HEK293 (cell line): ENCODE measurements at regions not wholly inside any gene's neighbourhood (a gene's known extent, or its start where the extent isn't known, plus 50 kb on each side); places are given as distances from the start of the nearest gene placed in this dataset.

ENCODE experiments used
- CTCF ChIA-PET: fragments of 350-600 bp; formaldehyde crosslinking; extraction: SDS; loops from one replicate; lab custom pipeline; 2021; ENCODE audit warnings: antibody characterized with exemption; lab: Yijun Ruan, JAX
- POLR2A ChIA-PET: fragments of 300-600 bp; formaldehyde crosslinking; extraction: SDS; loops from one replicate; lab custom pipeline; 2020; ENCODE audit warnings: antibody characterized with exemption, inconsistent platforms; lab: Yijun Ruan, JAX
- H3K27ac ChIP-seq: fragments of 200-500 bp; sonication (Bioruptor generic); 2 replicates; pipeline ENCODE4 v1.5.1; 2014; ENCODE audit warnings: low read depth, low read length, control low read depth, inconsistent platforms; ENCODE audit errors: extremely low read depth
- H3K36me3 ChIP-seq, 2 experiments: fragments of 200-500 bp in 1 of 2; sonication (Bioruptor generic) in 1 of 2; 1 replicate in 1 of 2; 2 replicates in 1 of 2; pipeline ENCODE4 v1.5.1; 2014 to 2017; ENCODE audit warnings: inconsistent platforms in 2 of 2, low read length in 2 of 2; ENCODE audit not compliant: control insufficient read depth in 2 of 2, insufficient read depth in 1 of 2
- H3K4me1 ChIP-seq: fragments of 200-500 bp; sonication (Bioruptor generic); 2 replicates; pipeline ENCODE4 v1.5.1; 2014; ENCODE audit warnings: mild to moderate bottlenecking, low read length, inconsistent platforms; ENCODE audit not compliant: control insufficient read depth, insufficient read depth
- H3K4me3 ChIP-seq: 2 replicates; pipeline ENCODE4 v1.5.1; 2011; ENCODE audit warnings: low read depth, mild to moderate bottlenecking, control low read depth, low read length, moderate library complexity
- H3K9me3 ChIP-seq: fragments of 200-500 bp; sonication (Bioruptor generic); 2 replicates; pipeline ENCODE4 v1.5.1; 2014; ENCODE audit warnings: low read depth, low read length, inconsistent platforms; ENCODE audit not compliant: control insufficient read depth, insufficient read depth
- BCL11A ChIP-seq: fragments of 450-650 bp; formaldehyde crosslinking; IDR thresholded peaks from 2 replicates; pipeline ENCODE4 v1.5.1; 2016; ENCODE audit warnings: low read depth, missing biosample characterization, missing genetic modification characterization
- KLF10 ChIP-seq: fragments of 450-650 bp; IDR thresholded peaks from 2 replicates; pipeline ENCODE4 v1.5.1; 2018; ENCODE audit warnings: missing biosample characterization, mild to moderate bottlenecking, missing genetic modification characterization
- OSR2 ChIP-seq: fragments of 450-650 bp; formaldehyde crosslinking; IDR thresholded peaks from 2 replicates; pipeline ENCODE4 v1.5.1; 2016; ENCODE audit warnings: missing biosample characterization, missing genetic modification characterization
- OVOL3 ChIP-seq: fragments of 450-650 bp; formaldehyde crosslinking; IDR thresholded peaks from 2 replicates; pipeline ENCODE4 v1.5.1; 2016; ENCODE audit warnings: missing biosample characterization, missing genetic modification characterization
- PRDM1 ChIP-seq: fragments of 450-650 bp; formaldehyde crosslinking; IDR thresholded peaks from 2 replicates; pipeline ENCODE4; 2016; ENCODE audit warnings: missing biosample characterization, missing genetic modification characterization
- SCRT2 ChIP-seq: fragments of 450-650 bp; formaldehyde crosslinking; IDR thresholded peaks from 2 replicates; pipeline ENCODE4 v1.5.1; 2016; ENCODE audit warnings: missing biosample characterization, missing genetic modification characterization
- ZBTB21 ChIP-seq: fragments of 450-650 bp; formaldehyde crosslinking; IDR thresholded peaks from 2 replicates; pipeline ENCODE4 v1.5.1; 2017; ENCODE audit warnings: missing biosample characterization, missing genetic modification characterization
- ZBTB8A ChIP-seq: fragments of 450-650 bp; formaldehyde crosslinking; IDR thresholded peaks from 2 replicates; pipeline ENCODE4 v1.5.1; 2016; ENCODE audit warnings: missing biosample characterization, missing genetic modification characterization
- ZNF10 ChIP-seq: fragments of 450-650 bp; formaldehyde crosslinking; IDR thresholded peaks from 2 replicates; pipeline ENCODE4 v1.5.1; 2017; ENCODE audit warnings: missing biosample characterization, missing genetic modification characterization
- ZNF112 ChIP-seq: fragments of 450-650 bp; formaldehyde crosslinking; IDR thresholded peaks from 2 replicates; pipeline ENCODE4 v1.5.0; 2017; ENCODE audit warnings: missing biosample characterization, missing genetic modification characterization
- ZNF155 ChIP-seq: fragments of 450-650 bp; formaldehyde crosslinking; IDR thresholded peaks from 2 replicates; pipeline ENCODE4 v1.5.1; 2016; ENCODE audit warnings: missing biosample characterization, missing genetic modification characterization
- ZNF23 ChIP-seq: fragments of 450-650 bp; formaldehyde crosslinking; IDR thresholded peaks from 2 replicates; pipeline ENCODE4 v1.5.1; 2016; ENCODE audit warnings: missing biosample characterization, missing genetic modification characterization, borderline replicate concordance
- ZNF366 ChIP-seq: fragments of 450-650 bp; formaldehyde crosslinking; conservative IDR thresholded peaks from 2 replicates; pipeline ENCODE4 v1.5.1; 2016; ENCODE audit warnings: missing biosample characterization, missing genetic modification characterization
- ZNF394 ChIP-seq: fragments of 450-650 bp; formaldehyde crosslinking; IDR thresholded peaks from 2 replicates; pipeline ENCODE4 v1.5.1; 2016; ENCODE audit warnings: missing biosample characterization, missing genetic modification characterization, mild to moderate bottlenecking, moderate library complexity, borderline replicate concordance
- ZNF623 ChIP-seq: fragments of 450-650 bp; formaldehyde crosslinking; IDR thresholded peaks from 2 replicates; pipeline ENCODE4 v1.5.1; 2016; ENCODE audit warnings: missing biosample characterization, missing genetic modification characterization
- ZNF629 ChIP-seq: fragments of 450-650 bp; formaldehyde crosslinking; IDR thresholded peaks from 2 replicates; pipeline ENCODE4 v1.5.1; 2017; ENCODE audit warnings: missing biosample characterization, missing genetic modification characterization
- ZNF670 ChIP-seq: fragments of 450-650 bp; formaldehyde crosslinking; IDR thresholded peaks from 2 replicates; pipeline ENCODE4 v1.5.1; 2016; ENCODE audit warnings: missing biosample characterization, missing genetic modification characterization, low read depth
- ZNF677 ChIP-seq: fragments of 450-650 bp; IDR thresholded peaks from 2 replicates; pipeline ENCODE4 v1.5.0; 2018; ENCODE audit warnings: missing biosample characterization, mild to moderate bottlenecking, missing genetic modification characterization, moderate library complexity
- ZNF792 ChIP-seq: fragments of 450-650 bp; formaldehyde crosslinking; IDR thresholded peaks from 2 replicates; pipeline ENCODE4 v1.5.1; 2016; ENCODE audit warnings: missing biosample characterization, missing genetic modification characterization
- TF ChIP-seq, protein P1 (sequence below): fragments of 450-650 bp; formaldehyde crosslinking; IDR thresholded peaks from 2 replicates; pipeline ENCODE4 v1.5.1; 2016; ENCODE audit warnings: missing biosample characterization, missing genetic modification characterization
- TF ChIP-seq, protein P2 (sequence below): fragments of 450-650 bp; formaldehyde crosslinking; IDR thresholded peaks from 2 replicates; pipeline ENCODE4 v1.5.1; 2016; ENCODE audit warnings: missing biosample characterization, missing genetic modification characterization
- TF ChIP-seq, protein P3 (sequence below): IDR thresholded peaks from 2 replicates; pipeline ENCODE4 v1.6.1; 2011; ENCODE audit warnings: mild to moderate bottlenecking, low read depth, low read length, borderline replicate concordance
- TF ChIP-seq, protein P4 (sequence below): fragments of 450-650 bp; formaldehyde crosslinking; IDR thresholded peaks from 2 replicates; pipeline ENCODE4 v1.5.1; 2016; ENCODE audit warnings: missing biosample characterization, missing genetic modification characterization
- TF ChIP-seq, protein P5 (sequence below): fragments of 450-650 bp; formaldehyde crosslinking; IDR thresholded peaks from 2 replicates; pipeline ENCODE4 v1.5.1; 2016; ENCODE audit warnings: missing biosample characterization, missing genetic modification characterization

DNA sequence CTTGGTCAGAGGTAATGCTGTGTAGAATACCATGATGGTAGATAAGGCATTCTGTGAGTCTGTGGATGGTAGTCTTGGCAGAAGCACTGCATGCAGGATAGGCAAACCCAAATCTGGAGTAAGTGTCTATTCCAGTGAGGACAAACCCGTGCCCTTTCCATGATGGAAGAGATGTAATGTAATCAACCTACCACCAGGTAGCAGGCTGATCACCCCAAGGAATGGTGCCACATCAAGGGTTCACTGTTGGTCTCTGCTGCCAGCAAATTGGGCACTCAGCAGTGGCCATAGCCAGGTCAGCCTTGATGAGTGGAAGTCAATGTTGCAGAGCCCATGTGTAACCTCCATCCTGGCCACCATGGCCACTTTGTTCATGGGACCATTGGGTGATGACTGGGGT lies 155.0 kb downstream of the RAP2A start:
- Histone ChIP-seq H3K4me1 (no peaks in the 10 kb centered on the region), H3K36me3 (no peaks in the 10 kb centered on the region), H3K4me3 (no peak overlapping the region), H3K9me3 (no peaks in the 10 kb centered on the region), H3K27ac (no peak overlapping the region)
- POLR2A ChIA-PET: no interaction called here
- TF ChIP-seq, protein P1, sequence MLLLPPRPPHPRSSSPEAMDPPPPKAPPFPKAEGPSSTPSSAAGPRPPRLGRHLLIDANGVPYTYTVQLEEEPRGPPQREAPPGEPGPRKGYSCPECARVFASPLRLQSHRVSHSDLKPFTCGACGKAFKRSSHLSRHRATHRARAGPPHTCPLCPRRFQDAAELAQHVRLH (tag by site-specific recombination): no peak
- TF ChIP-seq ZNF10 (no peak), ZNF112 (tag by site-specific recombination) (no peak), ZNF155 (tag by site-specific recombination) (no peak), ZNF23 (no peak), ZNF670 (tag by site-specific recombination) (no peak), ZBTB21 (tag by site-specific recombination) (no peak)
- CTCF ChIA-PET: no interaction called here

DNA sequence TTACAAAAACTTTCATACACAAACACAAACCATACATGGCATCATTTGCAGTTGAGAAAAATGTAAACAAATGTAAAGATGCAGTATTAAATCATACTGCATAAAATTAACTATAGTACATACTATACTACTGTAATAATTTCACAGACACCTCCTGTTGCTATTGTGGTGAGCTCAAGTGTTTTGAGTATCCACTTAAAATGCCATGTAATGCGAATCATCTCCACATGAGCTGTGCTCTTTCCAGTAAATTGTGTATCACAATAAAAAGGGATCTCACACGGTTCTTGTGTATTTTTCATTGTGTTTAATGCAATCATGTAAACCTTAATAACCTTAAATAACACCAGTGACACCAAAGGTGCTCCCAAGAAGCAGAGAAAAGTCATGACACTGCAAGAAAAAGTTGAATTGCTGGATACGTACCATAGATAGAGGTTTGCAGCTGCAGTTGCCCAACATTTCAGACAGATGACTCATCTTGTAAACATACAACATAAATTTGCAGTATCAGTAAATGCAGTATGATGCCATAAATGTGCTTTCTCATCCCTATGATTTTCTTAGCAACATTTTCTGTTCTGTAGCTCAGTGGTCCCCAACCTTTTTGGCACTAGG lies 166.6 kb downstream of the RAP2A start:
- ChIA-PET CTCF (no interaction called here), POLR2A (no interaction called here)
- Histone ChIP-seq H3K9me3 (no peaks in the 10 kb centered on the region), H3K4me3 (no peak overlapping the region), H3K36me3 (no peaks in the 10 kb centered on the region), H3K27ac (no peak overlapping the region), H3K4me1 (no peaks in the 10 kb centered on the region)
- TF ChIP-seq ZNF792 (tag by site-specific recombination): no peak
- no peak for TF ChIP-seq PRDM1
- TF ChIP-seq ZBTB21 (tag by site-specific recombination): peak; percentile 34; the same call in 1 of the 2 replicates
- TF ChIP-seq OSR2 (tag by site-specific recombination): no peak
- no peak for TF ChIP-seq ZBTB8A (tag by site-specific recombination)
- TF ChIP-seq ZNF394 (tag by site-specific recombination): peak; percentile 20; the same call in 1 of the 2 replicates
- TF ChIP-seq, protein P2, sequence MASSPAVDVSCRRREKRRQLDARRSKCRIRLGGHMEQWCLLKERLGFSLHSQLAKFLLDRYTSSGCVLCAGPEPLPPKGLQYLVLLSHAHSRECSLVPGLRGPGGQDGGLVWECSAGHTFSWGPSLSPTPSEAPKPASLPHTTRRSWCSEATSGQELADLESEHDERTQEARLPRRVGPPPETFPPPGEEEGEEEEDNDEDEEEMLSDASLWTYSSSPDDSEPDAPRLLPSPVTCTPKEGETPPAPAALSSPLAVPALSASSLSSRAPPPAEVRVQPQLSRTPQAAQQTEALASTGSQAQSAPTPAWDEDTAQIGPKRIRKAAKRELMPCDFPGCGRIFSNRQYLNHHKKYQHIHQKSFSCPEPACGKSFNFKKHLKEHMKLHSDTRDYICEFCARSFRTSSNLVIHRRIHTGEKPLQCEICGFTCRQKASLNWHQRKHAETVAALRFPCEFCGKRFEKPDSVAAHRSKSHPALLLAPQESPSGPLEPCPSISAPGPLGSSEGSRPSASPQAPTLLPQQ: no peak
- no peak for TF ChIP-seq ZNF623
- TF ChIP-seq, protein P3, sequence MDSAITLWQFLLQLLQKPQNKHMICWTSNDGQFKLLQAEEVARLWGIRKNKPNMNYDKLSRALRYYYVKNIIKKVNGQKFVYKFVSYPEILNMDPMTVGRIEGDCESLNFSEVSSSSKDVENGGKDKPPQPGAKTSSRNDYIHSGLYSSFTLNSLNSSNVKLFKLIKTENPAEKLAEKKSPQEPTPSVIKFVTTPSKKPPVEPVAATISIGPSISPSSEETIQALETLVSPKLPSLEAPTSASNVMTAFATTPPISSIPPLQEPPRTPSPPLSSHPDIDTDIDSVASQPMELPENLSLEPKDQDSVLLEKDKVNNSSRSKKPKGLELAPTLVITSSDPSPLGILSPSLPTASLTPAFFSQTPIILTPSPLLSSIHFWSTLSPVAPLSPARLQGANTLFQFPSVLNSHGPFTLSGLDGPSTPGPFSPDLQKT: no peak
- no peak for TF ChIP-seq ZNF677 (tag by site-specific recombination)
- no peak for TF ChIP-seq ZNF155 (tag by site-specific recombination)
- TF ChIP-seq OVOL3 (tag by site-specific recombination): no peak
- peak; percentile 46 for TF ChIP-seq ZNF629 (tag by site-specific recombination)
- TF ChIP-seq, protein P4, sequence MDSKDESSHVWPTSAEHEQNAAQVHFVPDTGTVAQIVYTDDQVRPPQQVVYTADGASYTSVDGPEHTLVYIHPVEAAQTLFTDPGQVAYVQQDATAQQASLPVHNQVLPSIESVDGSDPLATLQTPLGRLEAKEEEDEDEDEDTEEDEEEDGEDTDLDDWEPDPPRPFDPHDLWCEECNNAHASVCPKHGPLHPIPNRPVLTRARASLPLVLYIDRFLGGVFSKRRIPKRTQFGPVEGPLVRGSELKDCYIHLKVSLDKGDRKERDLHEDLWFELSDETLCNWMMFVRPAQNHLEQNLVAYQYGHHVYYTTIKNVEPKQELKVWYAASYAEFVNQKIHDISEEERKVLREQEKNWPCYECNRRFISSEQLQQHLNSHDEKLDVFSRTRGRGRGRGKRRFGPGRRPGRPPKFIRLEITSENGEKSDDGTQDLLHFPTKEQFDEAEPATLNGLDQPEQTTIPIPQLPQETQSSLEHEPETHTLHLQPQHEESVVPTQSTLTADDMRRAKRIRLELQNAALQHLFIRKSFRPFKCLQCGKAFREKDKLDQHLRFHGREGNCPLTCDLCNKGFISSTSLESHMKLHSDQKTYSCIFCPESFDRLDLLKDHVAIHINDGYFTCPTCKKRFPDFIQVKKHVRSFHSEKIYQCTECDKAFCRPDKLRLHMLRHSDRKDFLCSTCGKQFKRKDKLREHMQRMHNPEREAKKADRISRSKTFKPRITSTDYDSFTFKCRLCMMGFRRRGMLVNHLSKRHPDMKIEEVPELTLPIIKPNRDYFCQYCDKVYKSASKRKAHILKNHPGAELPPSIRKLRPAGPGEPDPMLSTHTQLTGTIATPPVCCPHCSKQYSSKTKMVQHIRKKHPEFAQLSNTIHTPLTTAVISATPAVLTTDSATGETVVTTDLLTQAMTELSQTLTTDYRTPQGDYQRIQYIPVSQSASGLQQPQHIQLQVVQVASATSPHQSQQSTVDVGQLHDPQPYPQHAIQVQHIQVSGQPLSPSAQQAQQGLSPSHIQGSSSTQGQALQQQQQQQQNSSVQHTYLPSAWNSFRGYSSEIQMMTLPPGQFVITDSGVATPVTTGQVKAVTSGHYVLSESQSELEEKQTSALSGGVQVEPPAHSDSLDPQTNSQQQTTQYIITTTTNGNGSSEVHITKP (tag by site-specific recombination): peak; percentile 52; the same call in 1 of the 2 replicates
- peak; percentile 58 for TF ChIP-seq ZNF366 (tag by site-specific recombination)
- TF ChIP-seq SCRT2 (tag by site-specific recombination): peak; percentile 89
- TF ChIP-seq, protein P5, sequence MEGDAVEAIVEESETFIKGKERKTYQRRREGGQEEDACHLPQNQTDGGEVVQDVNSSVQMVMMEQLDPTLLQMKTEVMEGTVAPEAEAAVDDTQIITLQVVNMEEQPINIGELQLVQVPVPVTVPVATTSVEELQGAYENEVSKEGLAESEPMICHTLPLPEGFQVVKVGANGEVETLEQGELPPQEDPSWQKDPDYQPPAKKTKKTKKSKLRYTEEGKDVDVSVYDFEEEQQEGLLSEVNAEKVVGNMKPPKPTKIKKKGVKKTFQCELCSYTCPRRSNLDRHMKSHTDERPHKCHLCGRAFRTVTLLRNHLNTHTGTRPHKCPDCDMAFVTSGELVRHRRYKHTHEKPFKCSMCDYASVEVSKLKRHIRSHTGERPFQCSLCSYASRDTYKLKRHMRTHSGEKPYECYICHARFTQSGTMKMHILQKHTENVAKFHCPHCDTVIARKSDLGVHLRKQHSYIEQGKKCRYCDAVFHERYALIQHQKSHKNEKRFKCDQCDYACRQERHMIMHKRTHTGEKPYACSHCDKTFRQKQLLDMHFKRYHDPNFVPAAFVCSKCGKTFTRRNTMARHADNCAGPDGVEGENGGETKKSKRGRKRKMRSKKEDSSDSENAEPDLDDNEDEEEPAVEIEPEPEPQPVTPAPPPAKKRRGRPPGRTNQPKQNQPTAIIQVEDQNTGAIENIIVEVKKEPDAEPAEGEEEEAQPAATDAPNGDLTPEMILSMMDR (tag by site-specific recombination): no peak
- no peak for TF ChIP-seq KLF10 (tag by site-specific recombination)
- no peak for TF ChIP-seq BCL11A (tag by site-specific recombination)
